HCT116 (cell line): ENCODE measurements at regions not wholly inside any gene's neighbourhood (a gene's known extent, or its start where the extent isn't known, plus 50 kb on each side); places are given as distances from the start of the nearest gene placed in this dataset.

Source experiments
- ATAC-seq: fragments of 200-7000 bp; cut with Tn5 transposase; 2 replicates; pipeline ENCODE4 v1.9.1; 2020; ENCODE audit warnings: mild to moderate bottlenecking, moderate library complexity
- BruUV-seq: library from RNA; stranded (reverse); fragments of 400-500 nt; replicated peaks from 2 replicates; lab custom pipeline; 2021; lab: Mats Ljungman, UMichigan
- CTCF ChIA-PET: fragments of 300-600 bp; sonication (Branson Sonifier 250); formaldehyde crosslinking; loops from one replicate; lab custom pipeline; 2021; ENCODE audit warnings: antibody characterized with exemption; lab: Charles Lee
- POLR2A ChIA-PET: fragments of 300-600, 350-600 bp; sonication (Branson Sonifier 250); formaldehyde crosslinking; loops from one replicate; lab custom pipeline; 2021; ENCODE audit warnings: antibody characterized with exemption; lab: Charles Lee
- RAD21 ChIA-PET, 2 experiments: fragments of 300-600 bp; sonication (Branson Sonifier 250); formaldehyde crosslinking; loops; one replicate each; lab custom pipeline; 2023; ENCODE audit warnings: low total read pairs in 2 of 2; ENCODE audit not compliant: uncharacterized antibody in 2 of 2, unreplicated experiment in 2 of 2, low non-redundant PET in 1 of 2; lab: Charles Lee
- DNase-seq: peaks from one replicate; pipeline ENCODE4 v3.0.0-alpha.2; 2010; ENCODE audit warnings: low read depth, low spot score
- H2AFZ ChIP-seq: fragments of 200-600 bp; shearing (Covaris generic), sonication (generic); 2 replicates; pipeline ENCODE4 v1.6.1; 2017; ENCODE audit warnings: low read depth, mixed run types, mixed read lengths, antibody characterized with exemption, low read length; ENCODE audit not compliant: poor library complexity, severe bottlenecking
- H3K27ac ChIP-seq: 2 replicates; pipeline ENCODE4 v1.5.1; 2012; ENCODE audit warnings: low read depth, low read length
- H3K27me3 ChIP-seq: fragments of 200-600 bp; sonication (generic); 2 replicates; pipeline ENCODE4 v1.6.1; 2016; ENCODE audit warnings: mixed run types, low read length, mixed read lengths; ENCODE audit not compliant: insufficient read depth
- H3K36me3 ChIP-seq, 2 experiments: fragments of 200-500 bp in 1 of 2; fragments of 200-600 bp in 1 of 2; sonication (Bioruptor generic) in 1 of 2; sonication (generic) in 1 of 2; 2 replicates each; pipeline versions ENCODE4 v1.5.1 to v1.6.1; 2014 to 2016; ENCODE audit warnings: low read length in 2 of 2, inconsistent platforms in 1 of 2, mixed read lengths in 1 of 2, mixed run types in 1 of 2; ENCODE audit not compliant: insufficient read depth in 2 of 2, control insufficient read depth in 1 of 2
- H3K4me1 ChIP-seq, 2 experiments: fragments of 200-600 bp in 1 of 2; sonication (generic) in 1 of 2; 2 replicates each; pipeline versions ENCODE4 v1.5.1 to v1.6.1; 2012 to 2017; ENCODE audit warnings: low read length in 2 of 2, inconsistent platforms in 1 of 2, mild to moderate bottlenecking in 1 of 2, mixed read lengths in 1 of 2, mixed run types in 1 of 2, moderate library complexity in 1 of 2; ENCODE audit not compliant: insufficient read depth in 2 of 2, control insufficient read depth in 1 of 2
- H3K4me2 ChIP-seq: fragments of 200-600 bp; sonication (generic); 2 replicates; pipeline ENCODE4 v1.6.1; 2017; ENCODE audit warnings: mixed run types, low read length, mixed read lengths
- H3K4me3 ChIP-seq, 2 experiments: fragments of 200-600 bp in 1 of 2; sonication (generic) in 1 of 2; replicated peaks in 1 of 2; 2 replicates each; pipeline ENCODE4 v1.5.1; 2011 to 2016; ENCODE audit warnings: low read length in 2 of 2, control low read depth in 1 of 2, low read depth in 1 of 2, mild to moderate bottlenecking in 1 of 2, mixed read lengths in 1 of 2, mixed run types in 1 of 2
- H3K79me2 ChIP-seq: fragments of 200-600 bp; sonication (generic); 2 replicates; pipeline ENCODE4 v1.6.1; 2017; ENCODE audit warnings: mild to moderate bottlenecking, mixed run types, low read length, moderate library complexity, mixed read lengths; ENCODE audit not compliant: insufficient read depth
- H3K9ac ChIP-seq: fragments of 200-600 bp; sonication (generic); 2 replicates; pipeline ENCODE4 v1.6.1; 2016; ENCODE audit warnings: low read length, mixed read lengths
- H3K9me2 ChIP-seq: fragments of 200-600 bp; sonication (generic), shearing (Covaris generic); 2 replicates; pipeline ENCODE4 v1.6.1; 2017; ENCODE audit warnings: mixed run types, mild to moderate bottlenecking, moderate library complexity; ENCODE audit not compliant: insufficient read depth
- H3K9me3 ChIP-seq, 2 experiments: fragments of 200-500 bp in 1 of 2; fragments of 200-600 bp in 1 of 2; sonication (Bioruptor generic) in 1 of 2; sonication (generic) in 1 of 2; 2 replicates each; pipeline ENCODE4 v1.6.1; 2014 to 2017; ENCODE audit warnings: low read length in 2 of 2, mixed read lengths in 2 of 2, inconsistent platforms in 1 of 2, low read depth in 1 of 2, mild to moderate bottlenecking in 1 of 2, mixed run types in 1 of 2, moderate library complexity in 1 of 2; ENCODE audit not compliant: control insufficient read depth in 1 of 2, insufficient read depth in 1 of 2
- H4K20me1 ChIP-seq: fragments of 200-600 bp; sonication (generic), shearing (Covaris generic); 2 replicates; pipeline ENCODE4 v1.6.1; 2017; ENCODE audit warnings: mixed run types, mild to moderate bottlenecking, moderate library complexity; ENCODE audit not compliant: insufficient read depth
- CBX3 ChIP-seq: IDR thresholded peaks from 2 replicates; pipeline ENCODE4 v1.6.1; 2012; ENCODE audit warnings: low read depth
- CEBPB ChIP-seq: IDR thresholded peaks from 2 replicates; pipeline ENCODE4 v1.6.1; 2012; ENCODE audit warnings: low read depth
- EGR1 ChIP-seq: IDR thresholded peaks from 2 replicates; pipeline ENCODE4 v1.6.1; 2012; ENCODE audit warnings: low read depth
- ELF1 ChIP-seq: IDR thresholded peaks from 2 replicates; pipeline ENCODE4 v1.6.1; 2012; ENCODE audit warnings: low read depth, borderline replicate concordance
- EZH2 ChIP-seq: fragments of 200-600 bp; sonication (generic); IDR thresholded peaks from 2 replicates; pipeline ENCODE4 v1.6.1; 2017; ENCODE audit warnings: antibody characterized with exemption, mixed run types
- FOSL1 ChIP-seq: IDR thresholded peaks from 2 replicates; pipeline ENCODE4 v1.6.1; 2012; ENCODE audit warnings: low read depth
- POLR2A ChIP-seq: IDR thresholded peaks from 2 replicates; pipeline ENCODE4 v1.7.0; 2011; ENCODE audit warnings: borderline replicate concordance; ENCODE audit not compliant: insufficient read depth, insufficient read length; ENCODE audit errors: extremely low read depth
- RAD21 ChIP-seq: IDR thresholded peaks from 2 replicates; pipeline ENCODE4 v1.6.1; 2012; ENCODE audit warnings: low read depth, mild to moderate bottlenecking
- REST ChIP-seq: IDR thresholded peaks from 2 replicates; pipeline ENCODE4 v1.6.1; 2012; ENCODE audit warnings: low read depth
- SP1 ChIP-seq: IDR thresholded peaks from 2 replicates; pipeline ENCODE4 v1.6.1; 2012; ENCODE audit warnings: low read depth
- SRF ChIP-seq: IDR thresholded peaks from 2 replicates; pipeline ENCODE4 v1.6.1; 2012; ENCODE audit warnings: low read depth
- TCF7L2 ChIP-seq: IDR thresholded peaks from 2 replicates; pipeline ENCODE4 v1.7.0; 2011; ENCODE audit warnings: borderline replicate concordance, inconsistent platforms; ENCODE audit not compliant: insufficient read depth, insufficient read length; ENCODE audit errors: extremely low read depth
- YY1 ChIP-seq: IDR thresholded peaks from 2 replicates; pipeline ENCODE4 v1.6.1; 2011; ENCODE audit warnings: low read length, low read depth, moderate library complexity, mild to moderate bottlenecking; ENCODE audit not compliant: insufficient replicate concordance; ENCODE audit errors: extremely low read depth
- ZFX ChIP-seq: fragments of 450-650 bp; IDR thresholded peaks from 2 replicates; pipeline ENCODE4 v1.6.1; 2017
- intact Hi-C: fragments of 100-400 bp; cut with micrococcal nuclease; formaldehyde crosslinking; loops from 2 replicates; pipeline ENCODE4 v1.10.0; 2022

DNA sequence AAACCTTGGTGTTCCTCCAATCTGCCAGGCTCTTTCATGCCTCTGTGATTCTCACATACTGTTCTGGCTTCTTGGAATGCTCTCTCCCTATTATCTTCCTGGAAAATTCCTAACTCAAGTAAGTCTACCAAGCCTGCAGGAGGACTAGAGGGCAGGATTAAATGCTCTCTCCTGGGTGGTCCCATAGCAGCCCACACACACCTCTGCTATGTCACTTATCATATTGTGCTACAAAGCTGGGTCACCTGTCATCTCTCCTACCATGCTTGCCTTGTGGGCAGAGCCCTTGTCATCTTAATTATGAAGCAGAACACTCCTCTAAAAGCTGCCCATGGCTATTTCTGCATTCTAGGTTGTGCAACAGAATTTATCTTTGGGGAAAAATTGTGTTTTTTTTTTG, 344.5 kb upstream of the NOCT start:
- no peak overlapping the region for H3K27ac ChIP-seq
- CTCF ChIA-PET: interaction anchor here (0.7 kb wide), 1 partner anchor 10 kb away, joined by 3 read pairs; no protein-coding TSS in a partner anchor
- no peak overlapping the region for H2AFZ ChIP-seq
- H3K4me1 ChIP-seq: no peaks in the 10 kb centered on the region
- POLR2A ChIA-PET: no interaction called here
- H3K9me2 ChIP-seq: no peaks in the 10 kb centered on the region
- DNase-seq (no peak), ATAC-seq (no peak)
- no peaks in the 10 kb centered on the region for H3K27me3 ChIP-seq
- H3K9me3 ChIP-seq: no peaks in the 10 kb centered on the region
- no peaks in the 10 kb centered on the region for H3K36me3 ChIP-seq
- TF ChIP-seq RAD21 (no peak), SRF (no peak), CEBPB (no peak), FOSL1 (no peak), YY1 (no peak), EGR1 (no peak), REST (no peak), EZH2 (no peak), ELF1 (no peak), TCF7L2 (no peak), ZFX (no peak), POLR2A (no peak), CBX3 (no peak), SP1 (no peak)
- TF ChIP-seq, all 23 proteins: peak for 0
- H3K9ac ChIP-seq: no peak overlapping the region
- H3K4me2 ChIP-seq: no peak overlapping the region
- no peak overlapping the region for H3K4me3 ChIP-seq
- no TSS peak for BruUV-seq
- H4K20me1 ChIP-seq: no peaks in the 10 kb centered on the region
- H3K79me2 ChIP-seq: no peaks in the 10 kb centered on the region
- RAD21 ChIA-PET: no interaction called here
- intact Hi-C loops: no loop called here
